Stimulated activated naive CD8-positive, alpha-beta T cell treated with anti-CD3 and anti-CD28 coated beads, Interleukin-15, amount 100 ng/mL, for 72 hours (primary cell): ENCODE measurements at regions not wholly inside any gene's neighbourhood (a gene's known extent, or its start where the extent isn't known, plus 50 kb on each side); places are given as distances from the start of the nearest gene placed in this dataset.

Experiments used
- ATAC-seq: fragments of 150-1000 bp; cut with Tn5 transposase; 2 replicates; pipeline ENCODE4 v1.10.0; 2021; ENCODE audit warnings: mild to moderate bottlenecking, moderate library complexity
- DNase-seq, 2 donors: peaks; one replicate each; pipeline ENCODE4 v3.0.0; 2021 to 2022
- H3K27ac Mint-ChIP-seq, 2 donors: one replicate each; pipeline ENCODE4 v1.8.0; 2022; ENCODE audit warnings: mild to moderate bottlenecking in 2 of 2, mixed read lengths in 2 of 2, moderate library complexity in 2 of 2
- H3K27me3 Mint-ChIP-seq: one replicate; pipeline ENCODE4 v1.8.0; 2022; ENCODE audit warnings: mixed read lengths
- H3K4me1 Mint-ChIP-seq: one replicate; pipeline ENCODE4 v1.8.0; 2022; ENCODE audit warnings: mild to moderate bottlenecking, mixed read lengths
- H3K4me3 Mint-ChIP-seq, 2 donors: one replicate each; pipeline ENCODE4 v1.8.0; 2022; ENCODE audit warnings: mild to moderate bottlenecking in 2 of 2, mixed read lengths in 2 of 2, moderate library complexity in 1 of 2
- H3K9me3 Mint-ChIP-seq, 2 donors: one replicate each; pipeline ENCODE4 v1.8.0; 2022; ENCODE audit warnings: mixed read lengths in 2 of 2

GRCh38 chr17:34842235-34842634, 119.0 kb downstream of the CCT6B start:
- Mint-ChIP-seq H3K4me1 (peaks cover 31% of the 10 kb centered on the region), H3K9me3 (no peaks in the 10 kb centered on the region), H3K4me3 (no peak overlapping the region), H3K27ac (peak overlapping the region; percentile 21 to 43), H3K27me3 (no peaks in the 10 kb centered on the region)
- no peak for ATAC-seq
- no peak for DNase-seq

GRCh38 chr17:34841467-34841866, 119.8 kb downstream of the CCT6B start:
- ATAC-seq (no peak), DNase-seq (no peak)
- Mint-ChIP-seq H3K4me3 (no peak overlapping the region), H3K27ac (peak overlapping the region in 1 of 2 donors; percentile 9), H3K4me1 (peaks cover 31% of the 10 kb centered on the region), H3K9me3 (no peaks in the 10 kb centered on the region), H3K27me3 (no peaks in the 10 kb centered on the region)

GRCh38 chr17:34840750-34841149, 120.5 kb downstream of the CCT6B start:
- ATAC-seq (no peak), DNase-seq (no peak)

GRCh38 chr17:34837876-34838478, 123.3 kb downstream of the CCT6B start:
- no peak overlapping the region for H3K27ac Mint-ChIP-seq
- H3K9me3 Mint-ChIP-seq, result no peaks in the 10 kb centered on the region
- H3K27me3 Mint-ChIP-seq, result no peaks in the 10 kb centered on the region
- H3K4me3 Mint-ChIP-seq, result no peak overlapping the region
- ATAC-seq (no peak), DNase-seq (no peak)
- H3K4me1 Mint-ChIP-seq, result peaks cover 25% of the 10 kb centered on the region

More at GRCh38 chr17:34840750-34841149, 120.5 kb downstream of the CCT6B start:
- Mint-ChIP-seq H3K4me3 (no peak overlapping the region), H3K27ac (peak overlapping the region; percentile 52 to 67), H3K4me1 (peaks cover 31% of the 10 kb centered on the region), H3K27me3 (no peaks in the 10 kb centered on the region), H3K9me3 (no peaks in the 10 kb centered on the region)

- no peaks in the 10 kb centered on the region for H3K27me3 Mint-ChIP-seq
- ATAC-seq, result no peak
Observed at GRCh38 chr17:34832376-34832775, 128.9 kb downstream of the CCT6B start.

GRCh38 chr17:34827008-34827407, 134.3 kb downstream of the CCT6B start:
- Mint-ChIP-seq H3K27me3 (no peaks in the 10 kb centered on the region), H3K4me3 (no peak overlapping the region), H3K27ac (peak overlapping the region in 1 of 2 donors; percentile 79), H3K9me3 (no peaks in the 10 kb centered on the region), H3K4me1 (no peaks in the 10 kb centered on the region)
- ATAC-seq, result no peak
- DNase-seq, result no peak

More at GRCh38 chr17:34832376-34832775, 128.9 kb downstream of the CCT6B start:
- H3K4me1 Mint-ChIP-seq, result no peaks in the 10 kb centered on the region
- no peak overlapping the region for H3K27ac Mint-ChIP-seq
- no peak for DNase-seq
- H3K4me3 Mint-ChIP-seq, result no peak overlapping the region
- H3K9me3 Mint-ChIP-seq, result no peaks in the 10 kb centered on the region

- Mint-ChIP-seq H3K4me3 (no peak overlapping the region), H3K9me3 (no peaks in the 10 kb centered on the region), H3K27me3 (no peaks in the 10 kb centered on the region), H3K27ac (no peak overlapping the region), H3K4me1 (no peaks in the 10 kb centered on the region)
- no peak for ATAC-seq
- no peak for DNase-seq
Observed at GRCh38 chr17:34826332-34826731, 134.9 kb downstream of the CCT6B start.

GRCh38 chr17:34825884-34826283, 135.4 kb downstream of the CCT6B start:
- H3K4me3 Mint-ChIP-seq, result no peak overlapping the region
- no peak for ATAC-seq

GRCh38 chr17:34825102-34825501, 136.2 kb downstream of the CCT6B start:
- peaks cover 5% of the 10 kb centered on the region for H3K27me3 Mint-ChIP-seq
- DNase-seq (no peak), ATAC-seq (no peak)
- peak overlapping the region in 1 of 2 donors; percentile 70 for H3K27ac Mint-ChIP-seq
- H3K9me3 Mint-ChIP-seq, result no peaks in the 10 kb centered on the region
- no peak overlapping the region for H3K4me3 Mint-ChIP-seq
- H3K4me1 Mint-ChIP-seq, result peaks cover 4% of the 10 kb centered on the region

More at GRCh38 chr17:34825884-34826283, 135.4 kb downstream of the CCT6B start:
- H3K9me3 Mint-ChIP-seq, result no peaks in the 10 kb centered on the region
- no peaks in the 10 kb centered on the region for H3K27me3 Mint-ChIP-seq
- no peak overlapping the region for H3K27ac Mint-ChIP-seq
- H3K4me1 Mint-ChIP-seq, result no peaks in the 10 kb centered on the region
- DNase-seq, result no peak

GRCh38 chr17:34823023-34823422, 138.2 kb downstream of the CCT6B start:
- no peak overlapping the region for H3K27ac Mint-ChIP-seq
- H3K4me1 Mint-ChIP-seq, result peaks cover 7% of the 10 kb centered on the region
- DNase-seq (no peak), ATAC-seq (no peak)
- H3K4me3 Mint-ChIP-seq, result no peak overlapping the region
- no peaks in the 10 kb centered on the region for H3K9me3 Mint-ChIP-seq
- peaks cover 9% of the 10 kb centered on the region for H3K27me3 Mint-ChIP-seq

GRCh38 chr17:34822007-34822739, 139.1 kb downstream of the CCT6B start:
- Mint-ChIP-seq H3K27me3 (peaks cover 9% of the 10 kb centered on the region), H3K4me3 (no peak overlapping the region), H3K27ac (no peak overlapping the region), H3K9me3 (no peaks in the 10 kb centered on the region), H3K4me1 (peaks cover 7% of the 10 kb centered on the region)
- ATAC-seq (no peak), DNase-seq (no peak)

GRCh38 chr17:34820922-34821321, 140.3 kb downstream of the CCT6B start:
- H3K4me1 Mint-ChIP-seq, result peaks cover 7% of the 10 kb centered on the region

GRCh38 chr17:34820248-34820801, 140.9 kb downstream of the CCT6B start:
- no peak for ATAC-seq
- no peaks in the 10 kb centered on the region for H3K9me3 Mint-ChIP-seq
- H3K27me3 Mint-ChIP-seq, result peaks cover 9% of the 10 kb centered on the region

More at GRCh38 chr17:34820922-34821321, 140.3 kb downstream of the CCT6B start:
- Mint-ChIP-seq H3K27ac (peak overlapping the region in 1 of 2 donors; percentile 21), H3K27me3 (peaks cover 9% of the 10 kb centered on the region), H3K9me3 (no peaks in the 10 kb centered on the region), H3K4me3 (no peak overlapping the region)
- no peak for ATAC-seq
- DNase-seq, result no peak

GRCh38 chr17:34817252-34818035, 143.8 kb downstream of the CCT6B start:
- peaks cover 9% of the 10 kb centered on the region for H3K27me3 Mint-ChIP-seq
- H3K27ac Mint-ChIP-seq, result no peak overlapping the region
- H3K9me3 Mint-ChIP-seq, result no peaks in the 10 kb centered on the region
- H3K4me1 Mint-ChIP-seq, result peaks cover 7% of the 10 kb centered on the region
- no peak for DNase-seq
- no peak overlapping the region for H3K4me3 Mint-ChIP-seq
- no peak for ATAC-seq

More at GRCh38 chr17:34820248-34820801, 140.9 kb downstream of the CCT6B start:
- H3K4me3 Mint-ChIP-seq, result no peak overlapping the region
- no peak overlapping the region for H3K27ac Mint-ChIP-seq
- DNase-seq, result no peak
- H3K4me1 Mint-ChIP-seq, result peaks cover 7% of the 10 kb centered on the region

GRCh38 chr17:34816848-34817247, 144.4 kb downstream of the CCT6B start:
- no peak overlapping the region for H3K4me3 Mint-ChIP-seq
- peaks cover 7% of the 10 kb centered on the region for H3K4me1 Mint-ChIP-seq
- H3K9me3 Mint-ChIP-seq, result no peaks in the 10 kb centered on the region
- DNase-seq (no peak), ATAC-seq (no peak)
- peaks cover 9% of the 10 kb centered on the region for H3K27me3 Mint-ChIP-seq
- H3K27ac Mint-ChIP-seq, result no peak overlapping the region
